ENCODE measurements at regions not wholly inside any gene's neighbourhood (a gene's known extent, or its start where the extent isn't known, plus 50 kb on each side); places are given as distances from the start of the nearest gene placed in this dataset.
A peak's percentile ranks its signal among the peaks of the same experiment; 100 is the strongest.
"Not testable (repeated sequence)": the region's sequence is repeated elsewhere in the genome, so short reads cannot be mapped to it uniquely, and the experiment has no call there.

DNA sequence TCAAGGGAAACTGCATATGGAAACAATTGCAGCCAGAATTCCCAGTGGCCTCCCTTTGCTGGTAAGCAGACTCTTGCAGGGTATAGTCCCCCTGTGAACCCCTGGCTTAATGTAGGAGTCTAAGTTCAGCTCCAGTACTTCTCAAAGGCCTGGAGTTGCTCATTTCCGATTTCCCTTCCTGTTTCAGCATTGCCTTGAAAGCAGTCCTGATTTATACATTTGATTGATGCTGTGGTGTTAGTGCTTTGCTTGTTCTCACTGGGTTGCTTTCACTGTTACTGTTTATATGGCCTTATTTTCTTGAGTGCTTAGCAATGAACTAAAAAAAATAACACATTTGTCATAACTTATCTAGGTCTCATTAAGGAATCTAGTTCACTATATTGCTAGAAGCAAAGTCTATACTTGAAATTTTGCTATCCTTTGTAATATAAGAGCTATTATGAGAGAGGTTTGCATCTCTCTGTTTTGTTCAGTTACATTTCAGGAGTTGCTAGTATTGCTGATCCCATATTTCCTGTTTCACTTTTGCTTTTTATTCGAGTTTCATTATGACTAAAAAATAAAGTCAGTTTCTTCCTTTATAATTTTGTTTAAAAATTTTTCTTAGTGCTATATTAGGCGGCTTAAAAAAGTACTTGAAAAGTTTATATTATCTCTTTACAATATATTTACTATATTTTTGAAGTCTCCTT, 122.4 kb upstream of the NMUR2 start:
- no peak for DNase-seq

DNA sequence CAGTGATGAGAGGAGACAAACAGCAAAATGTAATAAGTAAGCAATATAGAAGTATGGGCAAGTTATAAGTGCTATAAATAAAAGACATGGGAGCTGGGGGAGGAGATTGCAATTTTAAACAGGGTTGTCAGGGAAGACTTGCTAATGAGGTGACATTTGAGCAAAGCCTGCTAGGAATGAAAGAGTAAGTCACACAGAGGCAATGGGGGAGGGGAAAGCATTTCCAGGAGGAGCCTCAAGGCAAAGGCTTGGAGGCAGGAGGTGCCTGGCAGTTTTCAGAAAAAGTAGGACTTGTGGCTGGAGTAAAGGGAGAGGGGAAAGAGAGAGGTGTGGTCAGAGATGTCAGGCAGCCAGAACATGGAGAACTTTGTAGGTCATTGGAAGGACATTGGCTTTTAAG, 124.4 kb upstream of the NMUR2 start:
- DNase-seq, result no peak

DNA sequence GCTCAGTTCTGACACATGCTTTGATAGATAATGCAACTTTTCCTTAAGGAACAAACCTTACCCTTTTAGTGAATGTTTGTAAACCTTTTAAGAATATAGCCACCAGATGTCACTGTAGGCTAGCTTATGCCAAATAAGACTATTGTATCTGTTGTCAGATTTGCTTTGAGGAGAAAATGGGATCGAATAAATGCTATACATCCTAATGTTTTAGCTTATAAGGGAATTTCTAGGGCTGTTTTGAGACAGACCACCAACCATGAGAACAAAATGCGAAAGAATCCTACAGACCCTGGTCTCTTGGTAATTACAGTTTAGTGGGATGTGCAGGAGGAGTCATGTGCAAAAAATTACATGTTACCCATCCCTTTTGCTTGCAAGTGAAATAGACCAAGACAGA, 127.6 kb upstream of the NMUR2 start:
- no peak for DNase-seq

DNA sequence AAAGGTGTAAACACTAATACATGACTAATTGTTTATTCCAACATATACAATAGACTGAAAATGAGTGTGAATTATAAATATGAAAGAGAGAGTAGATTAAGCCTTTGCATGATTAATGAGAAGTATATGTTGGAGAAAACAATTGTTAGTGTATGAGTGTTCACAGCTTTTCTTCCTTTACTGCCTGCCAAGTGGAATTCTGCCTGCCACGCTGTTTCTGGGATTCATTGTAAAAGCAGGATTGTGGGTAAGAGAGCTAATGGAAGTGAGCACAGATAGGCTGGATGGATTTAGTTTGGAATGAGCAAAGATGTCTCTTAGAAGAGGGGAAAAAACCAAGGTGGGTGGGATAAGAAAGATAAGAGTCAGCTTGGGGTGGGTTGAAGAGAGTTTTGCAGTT, 129.6 kb upstream of the NMUR2 start:
- no peak for DNase-seq

- no peak for DNase-seq
Measured at GRCh38 chr5:152542741-152543140, 137.7 kb upstream of the NMUR2 start.

DNA sequence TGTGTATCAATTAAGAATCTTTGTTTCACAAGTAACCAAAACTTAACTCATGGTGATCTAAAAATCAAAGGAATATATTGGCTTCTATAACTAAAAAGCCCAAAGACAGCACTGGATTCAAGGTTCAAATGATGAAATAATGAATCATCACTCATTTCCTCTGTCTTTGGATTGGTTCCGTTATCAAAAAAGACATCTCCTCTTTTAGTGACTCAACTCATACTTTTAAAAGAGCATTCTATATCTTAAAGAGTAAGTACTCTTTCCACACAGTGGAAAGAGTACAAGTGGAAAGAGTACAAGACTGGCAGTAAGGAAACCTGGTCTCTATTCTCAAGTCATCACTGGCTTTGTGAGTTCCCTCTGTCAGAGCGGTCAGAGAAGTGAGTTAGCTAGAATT, 141.4 kb upstream of the NMUR2 start:
- no peak for DNase-seq

GRCh38 chr5:152547202-152547601, 142.1 kb upstream of the NMUR2 start:
- no peak for DNase-seq

DNA sequence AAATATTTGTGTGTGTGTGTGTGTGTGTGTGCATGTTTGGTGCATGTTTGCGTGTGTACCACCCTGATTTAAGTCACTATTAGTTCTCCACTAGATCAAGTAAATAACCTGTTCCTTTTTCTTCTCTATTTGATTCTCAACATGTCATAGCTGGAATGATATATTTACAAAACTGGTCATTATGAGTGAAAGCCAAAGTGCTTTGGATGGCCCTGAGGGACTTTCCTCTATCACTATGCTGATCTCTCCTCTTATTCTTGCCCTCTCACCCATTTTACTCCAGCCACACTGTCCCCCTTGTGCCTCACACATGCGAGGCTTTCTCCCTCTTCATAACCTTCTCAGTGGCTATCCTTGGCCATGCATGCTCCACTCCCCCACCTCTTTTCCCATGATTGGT, 144.6 kb upstream of the NMUR2 start:
- no peak for DNase-seq

- DNase-seq, result no peak
Measured at GRCh38 chr5:152551061-152551460, 146.0 kb upstream of the NMUR2 start.

DNA sequence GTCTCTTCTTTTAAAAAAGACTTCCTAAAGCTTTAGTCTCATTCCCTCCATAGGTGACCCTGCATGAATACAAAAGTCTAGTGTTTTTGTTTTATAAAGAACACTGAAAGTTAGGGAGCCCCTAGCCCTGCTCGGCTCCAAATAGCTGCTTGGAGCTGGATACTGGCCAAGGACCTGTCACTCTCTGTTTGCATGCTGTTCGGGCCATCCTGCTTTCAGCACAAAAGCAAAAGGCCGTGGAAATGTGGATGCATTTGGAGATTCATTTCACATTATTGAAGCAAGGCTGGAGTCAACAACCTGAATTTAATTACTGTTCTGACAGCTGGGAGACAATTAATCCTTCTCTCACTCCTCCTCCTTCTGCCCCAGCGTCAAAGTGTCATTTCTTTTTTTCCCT, 151.7 kb upstream of the NMUR2 start:
- DNase-seq, result no peak

DNA sequence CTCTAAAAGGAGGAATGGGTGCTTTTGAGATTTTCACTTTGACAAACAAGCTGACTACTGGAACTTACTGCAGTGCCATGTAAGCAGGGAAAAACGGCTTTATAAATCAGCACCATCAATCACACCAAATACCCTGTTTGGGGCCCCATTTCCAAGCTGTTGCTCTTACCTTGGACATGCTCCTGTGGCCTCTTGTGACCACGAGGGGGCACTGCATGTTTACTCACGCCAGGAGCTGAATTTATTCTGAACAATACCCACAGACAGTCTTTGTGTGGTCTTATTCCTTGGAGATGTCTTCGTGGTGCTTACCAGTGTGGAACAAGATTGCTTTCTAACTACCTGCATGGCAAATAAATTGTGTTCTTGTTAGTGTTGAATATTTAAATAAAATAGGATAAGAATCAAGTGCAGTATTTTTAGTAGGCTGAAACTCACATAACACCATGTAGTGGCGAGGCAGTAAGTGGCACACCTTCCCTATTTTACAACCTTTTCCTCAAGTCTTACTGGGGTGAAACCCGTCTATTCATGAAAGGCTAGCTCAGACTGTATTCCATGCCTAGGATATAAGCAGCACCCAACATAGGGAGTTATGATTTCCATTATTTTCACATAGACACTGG, 155.5 kb upstream of the NMUR2 start:
- DNase-seq, result no peak

DNA sequence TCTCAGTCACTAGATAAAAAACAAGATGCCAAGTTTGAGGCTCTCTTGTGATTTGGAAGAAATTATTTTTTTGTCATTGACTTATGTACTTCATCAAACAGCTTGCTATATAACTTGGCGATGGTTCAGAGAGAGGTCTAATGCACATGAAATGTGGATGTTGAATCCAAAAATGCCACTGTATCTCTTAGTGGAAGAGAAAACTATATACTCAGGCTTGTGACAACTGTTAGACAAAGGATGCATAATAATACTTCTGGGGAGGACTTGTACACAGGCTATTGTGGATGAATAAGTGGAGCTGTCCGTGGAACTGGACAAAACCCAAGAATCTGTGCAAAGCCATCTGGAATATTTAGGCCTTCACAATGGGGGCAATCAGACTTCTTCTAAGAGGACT, 162.9 kb upstream of the NMUR2 start:
- DNase-seq, result peak; percentile 16 to 29

DNA sequence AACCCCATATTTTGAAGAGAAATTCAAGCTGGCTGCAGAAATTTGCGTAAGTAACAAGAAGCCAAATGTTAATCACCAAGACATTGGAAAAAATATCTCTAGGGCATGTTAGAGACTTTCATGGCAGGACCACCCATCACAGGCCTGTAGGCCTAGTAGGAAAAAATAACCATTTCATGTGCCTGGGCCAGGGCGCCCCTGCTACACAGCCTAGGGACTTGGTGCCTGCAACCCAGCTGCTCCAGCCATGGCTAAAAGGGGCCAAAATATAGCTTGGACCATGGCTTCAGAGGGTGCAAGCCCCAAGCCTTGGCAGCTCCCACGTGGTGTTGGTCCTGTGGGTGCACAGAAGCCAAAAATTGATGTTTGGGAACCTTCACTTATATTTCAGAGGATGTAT, 167.7 kb upstream of the NMUR2 start:
- DNase-seq, result no peak

GRCh38 chr5:152584103-152584502, 179.0 kb upstream of the NMUR2 start:
- no peak for DNase-seq

DNA sequence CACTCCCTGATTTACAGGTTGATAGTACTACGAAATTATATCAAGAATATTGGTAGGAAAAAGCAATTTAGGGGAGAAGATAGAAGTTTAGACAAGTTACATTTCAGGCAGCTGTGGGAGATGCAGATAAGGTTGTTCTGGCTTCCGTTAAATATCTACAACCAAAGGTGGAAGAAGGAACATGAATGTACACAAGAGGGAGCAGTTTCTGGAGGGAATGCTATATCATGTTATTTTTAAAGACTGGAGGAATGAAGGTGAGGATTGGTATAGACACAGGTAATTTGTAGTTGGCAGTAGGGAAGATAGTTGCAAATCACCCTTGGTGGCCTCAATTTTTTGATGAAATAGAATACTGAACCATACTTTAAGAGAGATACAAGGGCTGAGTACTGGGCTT, 187.3 kb upstream of the NMUR2 start:
- DNase-seq, result no peak

DNA sequence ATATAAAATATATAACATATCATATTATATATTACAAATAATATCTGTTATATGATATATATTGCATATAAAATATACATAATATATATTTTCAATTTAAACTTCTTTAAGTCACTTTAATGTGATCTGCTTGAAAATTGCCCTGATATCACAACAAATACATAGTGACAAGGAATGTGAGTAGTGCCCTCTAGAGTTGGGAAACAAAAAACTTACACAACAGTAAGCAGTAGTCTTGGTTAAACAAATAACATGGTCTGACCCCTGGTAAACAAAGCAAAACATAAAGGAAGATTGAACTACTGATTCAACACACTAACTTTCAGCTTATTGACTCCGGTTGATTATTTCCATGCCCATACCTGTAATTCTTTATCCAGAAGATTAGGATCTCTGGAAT, 188.3 kb upstream of the NMUR2 start:
- DNase-seq, result no peak

- no peak for DNase-seq
Measured at GRCh38 chr5:152595405-152595804, 190.3 kb upstream of the NMUR2 start.

- DNase-seq, result no peak
Measured at GRCh38 chr5:152599096-152599495, 194.0 kb upstream of the NMUR2 start.

GRCh38 chr5:152601806-152602732, 197.0 kb upstream of the NMUR2 start:
- no peak for DNase-seq

GRCh38 chr5:152606050-152606449, 201.0 kb upstream of the NMUR2 start:
- not testable (repeated sequence) for DNase-seq

DNA sequence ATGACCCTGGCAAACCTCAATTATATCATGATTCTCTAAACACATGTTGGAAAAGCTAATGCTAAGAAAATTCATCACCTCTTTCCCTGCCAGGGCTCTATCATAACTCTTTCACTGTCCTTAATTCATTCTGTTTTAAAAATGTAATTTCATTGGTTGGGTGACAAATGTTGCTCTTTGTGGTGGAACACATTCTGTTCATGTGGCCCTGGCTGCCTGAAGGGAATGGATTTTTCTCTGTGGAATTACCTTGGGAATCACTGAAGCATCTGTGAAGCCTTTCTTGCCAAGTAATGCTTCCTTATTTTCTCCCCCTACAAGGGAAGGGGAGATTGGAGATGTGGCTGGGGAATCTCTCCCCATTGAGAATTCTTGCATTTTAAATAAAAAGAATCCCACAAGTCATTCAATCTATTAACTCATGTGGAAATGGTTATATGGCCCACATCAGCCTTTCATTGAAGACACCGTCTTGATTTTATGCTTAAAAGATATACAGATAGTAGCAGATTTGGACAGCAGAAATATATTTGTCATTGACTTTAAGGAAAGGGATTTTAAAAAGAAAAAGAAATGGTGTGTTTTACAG, 201.8 kb upstream of the NMUR2 start:
- DNase-seq, result no peak

- DNase-seq, result no peak
Measured at GRCh38 chr5:152607401-152608160, 202.5 kb upstream of the NMUR2 start.

DNA sequence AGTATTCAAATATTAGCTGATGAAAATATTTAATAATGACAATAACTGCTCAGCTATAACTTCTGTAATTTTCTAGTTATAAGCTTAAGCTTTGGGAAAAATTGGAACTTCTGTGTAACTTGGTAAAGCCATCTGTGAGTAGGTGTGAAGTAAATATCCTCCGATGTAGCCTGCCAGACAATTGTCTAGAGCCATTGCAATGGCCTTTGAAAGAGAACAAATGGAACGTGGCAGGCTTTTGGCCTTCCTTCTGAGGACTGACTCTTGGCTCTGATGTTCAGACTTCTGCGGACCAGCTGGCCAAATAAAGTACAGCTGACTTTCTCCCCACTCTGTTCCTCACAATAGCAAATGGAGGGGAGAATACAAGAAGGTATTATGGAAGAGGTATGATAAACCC, 203.4 kb upstream of the NMUR2 start:
- DNase-seq, result peak in 1 of 2 experiments; percentile 15
